ENCODE measurements at regions not wholly inside any gene's neighbourhood (a gene's known extent, or its start where the extent isn't known, plus 50 kb on each side); places are given as distances from the start of the nearest gene placed in this dataset.

DNA sequence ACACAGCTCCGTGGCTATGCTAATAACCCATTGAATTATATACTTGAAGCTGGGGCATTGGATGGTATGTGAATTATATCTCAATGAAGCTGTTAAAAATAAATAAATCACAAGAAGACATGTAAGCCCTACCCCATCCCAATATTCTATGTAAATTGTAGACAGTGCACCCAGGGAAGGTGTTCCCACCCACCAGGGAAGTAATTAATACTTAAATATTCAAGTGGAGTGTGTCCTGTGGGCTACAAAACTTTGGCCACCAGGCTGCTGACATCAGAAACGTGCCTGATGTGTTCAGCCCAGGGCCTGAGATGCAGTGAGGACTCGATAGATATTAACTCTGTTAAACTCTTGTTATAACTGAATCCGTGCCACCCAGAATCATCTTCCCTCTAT, 240.4 kb upstream of the RREB1 start:
- TF ChIP-seq, protein P1, sequence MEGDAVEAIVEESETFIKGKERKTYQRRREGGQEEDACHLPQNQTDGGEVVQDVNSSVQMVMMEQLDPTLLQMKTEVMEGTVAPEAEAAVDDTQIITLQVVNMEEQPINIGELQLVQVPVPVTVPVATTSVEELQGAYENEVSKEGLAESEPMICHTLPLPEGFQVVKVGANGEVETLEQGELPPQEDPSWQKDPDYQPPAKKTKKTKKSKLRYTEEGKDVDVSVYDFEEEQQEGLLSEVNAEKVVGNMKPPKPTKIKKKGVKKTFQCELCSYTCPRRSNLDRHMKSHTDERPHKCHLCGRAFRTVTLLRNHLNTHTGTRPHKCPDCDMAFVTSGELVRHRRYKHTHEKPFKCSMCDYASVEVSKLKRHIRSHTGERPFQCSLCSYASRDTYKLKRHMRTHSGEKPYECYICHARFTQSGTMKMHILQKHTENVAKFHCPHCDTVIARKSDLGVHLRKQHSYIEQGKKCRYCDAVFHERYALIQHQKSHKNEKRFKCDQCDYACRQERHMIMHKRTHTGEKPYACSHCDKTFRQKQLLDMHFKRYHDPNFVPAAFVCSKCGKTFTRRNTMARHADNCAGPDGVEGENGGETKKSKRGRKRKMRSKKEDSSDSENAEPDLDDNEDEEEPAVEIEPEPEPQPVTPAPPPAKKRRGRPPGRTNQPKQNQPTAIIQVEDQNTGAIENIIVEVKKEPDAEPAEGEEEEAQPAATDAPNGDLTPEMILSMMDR (IDR thresholded peaks at IDR 0.05; ENCODE audit: low read length) = no peak
- TF ChIP-seq EZH2 (IDR thresholded peaks at IDR 0.05; ENCODE audit: borderline replicate concordance, low read length) = no peak
